Tibial nerve (tissue), 4 donors: ENCODE measurements at regions not wholly inside any gene's neighbourhood (a gene's known extent, or its start where the extent isn't known, plus 50 kb on each side); places are given as distances from the start of the nearest gene placed in this dataset.

Source experiments
- EP300 ChIP-seq, 2 donors: sonication (generic); formaldehyde crosslinking; IDR thresholded peaks; one replicate each; pipeline ENCODE4 v1.6.1; 2017; ENCODE audit warnings: antibody characterized with exemption in 2 of 2, mild to moderate bottlenecking in 1 of 2
- POLR2A ChIP-seq, 2 donors: fragments of 450-650 bp; IDR thresholded peaks; one replicate each; pipeline ENCODE4 v1.6.1; 2017; ENCODE audit warnings: antibody characterized with exemption in 2 of 2, mild to moderate bottlenecking in 2 of 2, moderate library complexity in 2 of 2
- TF ChIP-seq, protein P1 (sequence below), 5 experiments: fragments of 200-600 bp in 3 of 5; fragments of 450-650 bp in 2 of 5; sonication (generic) in 3 of 5; IDR thresholded peaks; one replicate each; pipeline ENCODE4 v1.5.1; 2016 to 2019; ENCODE audit warnings: antibody characterized with exemption in 5 of 5, mild to moderate bottlenecking in 3 of 5, moderate library complexity in 2 of 5

- TF ChIP-seq, protein P1, sequence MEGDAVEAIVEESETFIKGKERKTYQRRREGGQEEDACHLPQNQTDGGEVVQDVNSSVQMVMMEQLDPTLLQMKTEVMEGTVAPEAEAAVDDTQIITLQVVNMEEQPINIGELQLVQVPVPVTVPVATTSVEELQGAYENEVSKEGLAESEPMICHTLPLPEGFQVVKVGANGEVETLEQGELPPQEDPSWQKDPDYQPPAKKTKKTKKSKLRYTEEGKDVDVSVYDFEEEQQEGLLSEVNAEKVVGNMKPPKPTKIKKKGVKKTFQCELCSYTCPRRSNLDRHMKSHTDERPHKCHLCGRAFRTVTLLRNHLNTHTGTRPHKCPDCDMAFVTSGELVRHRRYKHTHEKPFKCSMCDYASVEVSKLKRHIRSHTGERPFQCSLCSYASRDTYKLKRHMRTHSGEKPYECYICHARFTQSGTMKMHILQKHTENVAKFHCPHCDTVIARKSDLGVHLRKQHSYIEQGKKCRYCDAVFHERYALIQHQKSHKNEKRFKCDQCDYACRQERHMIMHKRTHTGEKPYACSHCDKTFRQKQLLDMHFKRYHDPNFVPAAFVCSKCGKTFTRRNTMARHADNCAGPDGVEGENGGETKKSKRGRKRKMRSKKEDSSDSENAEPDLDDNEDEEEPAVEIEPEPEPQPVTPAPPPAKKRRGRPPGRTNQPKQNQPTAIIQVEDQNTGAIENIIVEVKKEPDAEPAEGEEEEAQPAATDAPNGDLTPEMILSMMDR (IDR thresholded peaks at IDR 0.05), result no peak
- no peak for TF ChIP-seq EP300 (IDR thresholded peaks at IDR 0.05)
- TF ChIP-seq POLR2A (IDR thresholded peaks at IDR 0.05), result no peak
These were observed 665.0 kb upstream of the RGMB start for GRCh38 chr5:98108497-98108896.
